ENCODE measurements at regions not wholly inside any gene's neighbourhood (a gene's known extent, or its start where the extent isn't known, plus 50 kb on each side); places are given as distances from the start of the nearest gene placed in this dataset.

- no peak for TF ChIP-seq CTCF (IDR thresholded peaks at IDR 0.05; ENCODE audit: low read depth, low read length)
- no peak for DNase-seq (ENCODE audit: low read depth in 2 of 2)
Observed at GRCh38 chr6:150543178-150543577, 56.5 kb upstream of the PLEKHG1 start.

DNA sequence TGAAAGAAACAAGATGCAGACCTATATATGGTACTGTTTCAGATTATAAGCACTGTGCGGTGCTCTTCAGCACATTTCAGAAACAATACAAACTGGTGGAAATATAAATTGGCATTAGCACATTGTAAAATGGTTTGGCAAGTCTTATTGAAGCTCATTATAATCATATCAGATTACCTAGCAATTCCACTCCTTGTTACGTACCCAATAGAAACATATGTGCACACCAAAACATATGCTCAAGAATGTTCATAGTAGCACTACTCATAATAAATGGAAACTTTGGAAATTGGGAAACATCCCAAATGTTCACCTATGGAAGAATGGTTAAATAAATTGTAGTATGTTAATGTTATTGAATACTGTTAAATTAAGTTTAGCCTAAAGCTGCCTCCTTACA, 54.9 kb upstream of the PLEKHG1 start:
- DNase-seq (ENCODE audit: low read depth in 2 of 2): no peak
- no peak for TF ChIP-seq CTCF (IDR thresholded peaks at IDR 0.05; ENCODE audit: low read depth, low read length)
- H3K4me3 ChIP-seq (replicated peaks in 1 of 2; ENCODE audit: low read depth in 2 of 2, low read length in 2 of 2): no peak overlapping the region

More at GRCh38 chr6:150543178-150543577, 56.5 kb upstream of the PLEKHG1 start:
- no peak overlapping the region for H3K4me3 ChIP-seq (replicated peaks in 1 of 2; ENCODE audit: low read depth in 2 of 2, low read length in 2 of 2)

- no peak overlapping the region for H3K4me3 ChIP-seq (replicated peaks in 1 of 2; ENCODE audit: low read depth in 2 of 2, low read length in 2 of 2)
- no peak for TF ChIP-seq CTCF (IDR thresholded peaks at IDR 0.05; ENCODE audit: low read depth, low read length)
Observed at GRCh38 chr6:150546457-150546856, 53.2 kb upstream of the PLEKHG1 start.

DNA sequence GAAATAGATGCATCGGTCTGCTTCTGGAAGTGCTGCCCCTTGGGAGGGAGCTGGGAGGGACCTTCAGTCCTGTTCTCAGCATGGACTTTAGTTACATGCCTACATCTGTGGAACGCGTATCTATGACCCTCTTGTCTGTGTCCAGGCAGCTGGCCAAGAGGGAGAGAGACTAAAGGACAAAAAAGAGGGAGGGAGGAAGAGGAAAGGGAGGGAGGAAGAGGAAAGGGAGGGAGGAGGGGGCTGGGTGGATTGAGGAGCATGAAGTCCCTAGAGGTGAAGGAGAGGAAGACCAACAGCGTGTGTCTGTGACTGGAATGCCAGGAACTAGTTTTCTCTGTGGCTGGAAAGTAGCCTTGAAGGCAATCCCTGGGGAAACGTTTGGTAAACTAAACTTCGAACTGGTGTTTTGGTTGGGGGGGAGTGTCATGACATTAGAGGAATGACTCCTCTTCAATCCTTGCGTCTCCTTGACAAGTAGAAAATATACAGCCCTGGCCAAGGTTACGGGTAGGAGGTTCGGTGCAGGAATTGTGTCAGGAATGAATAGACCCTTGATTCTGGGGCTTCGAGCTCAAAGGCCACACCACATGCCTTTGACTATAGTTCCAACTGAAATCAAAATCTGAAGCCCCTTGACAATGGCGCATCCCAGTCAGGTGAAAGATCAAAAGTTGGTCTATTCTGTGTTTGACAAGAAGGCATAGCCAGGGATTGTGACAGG, 52.0 kb upstream of the PLEKHG1 start:
- no peak for TF ChIP-seq CTCF (IDR thresholded peaks at IDR 0.05; ENCODE audit: low read depth, low read length)
- DNase-seq (ENCODE audit: low read depth in 2 of 2): no peak
- no peak overlapping the region for H3K4me3 ChIP-seq (replicated peaks in 1 of 2; ENCODE audit: low read depth in 2 of 2, low read length in 2 of 2)

More at GRCh38 chr6:150546457-150546856, 53.2 kb upstream of the PLEKHG1 start:
- no peak for DNase-seq (ENCODE audit: low read depth in 2 of 2)

- H3K4me3 ChIP-seq (replicated peaks in 1 of 2; ENCODE audit: low read depth in 2 of 2, low read length in 2 of 2): no peak overlapping the region
- no peak for DNase-seq (ENCODE audit: low read depth in 2 of 2)
- no peak for TF ChIP-seq CTCF (IDR thresholded peaks at IDR 0.05; ENCODE audit: low read depth, low read length)
Observed at GRCh38 chr6:150548330-150548729, 51.4 kb upstream of the PLEKHG1 start.

- H3K4me3 ChIP-seq (replicated peaks in 1 of 2; ENCODE audit: low read depth in 2 of 2, low read length in 2 of 2): no peak overlapping the region
- TF ChIP-seq CTCF (IDR thresholded peaks at IDR 0.05; ENCODE audit: low read depth, low read length): no peak
- DNase-seq (ENCODE audit: low read depth in 2 of 2): no peak
Observed at GRCh38 chr6:150549007-150549406, 50.7 kb upstream of the PLEKHG1 start.

DNA sequence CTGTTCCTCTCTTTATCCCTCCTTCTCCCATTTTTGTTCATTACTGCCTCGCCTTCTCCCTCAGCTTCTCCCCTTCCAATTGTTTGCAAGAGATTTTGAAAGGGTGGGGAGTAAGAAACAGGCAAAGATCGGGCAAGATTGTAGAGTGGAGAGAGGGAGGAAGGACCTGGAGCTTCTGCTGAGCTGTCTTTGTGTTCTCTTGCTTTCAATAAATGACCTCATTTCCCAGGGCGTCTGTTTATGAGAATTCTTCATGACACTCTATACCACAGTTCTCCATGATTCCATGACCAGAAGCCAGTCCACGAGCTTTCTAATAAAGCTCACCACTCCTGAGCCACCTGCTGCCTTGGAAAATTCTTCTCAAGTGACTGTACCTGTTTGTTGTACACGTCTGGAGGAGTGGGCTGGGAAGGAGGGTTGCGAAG, 50.0 kb upstream of the PLEKHG1 start:
- DNase-seq (ENCODE audit: low read depth in 2 of 2): no peak

More for the DNA sequence above, 50.0 kb upstream of the PLEKHG1 start:
- H3K4me3 ChIP-seq (replicated peaks in 1 of 2; ENCODE audit: low read depth in 2 of 2, low read length in 2 of 2): no peak overlapping the region
- no peak for TF ChIP-seq CTCF (IDR thresholded peaks at IDR 0.05; ENCODE audit: low read depth, low read length)
